ENCODE measurements at regions not wholly inside any gene's neighbourhood (a gene's known extent, or its start where the extent isn't known, plus 50 kb on each side); places are given as distances from the start of the nearest gene placed in this dataset.

GRCh38 chr11:56889986-56890385 is 98.7 kb upstream of the OR5AK2 start:
- Histone ChIP-seq H3K9ac (ENCODE audit: insufficient read length) (no peak overlapping the region), H3K4me3 (no peak overlapping the region), H3K36me3 (ENCODE audit: insufficient read depth, low read length) (no peaks in the 10 kb centered on the region), H3K9me3 (ENCODE audit: low read depth, low read length) (no peaks in the 10 kb centered on the region), H3K27ac (no peak overlapping the region)
- no peak for DNase-seq (ENCODE audit: low read depth, low spot score)
- no peak for TF ChIP-seq FOXP2 (optimal IDR thresholded peaks at IDR 0.05; ENCODE audit: control extremely low read depth, extremely low read length, insufficient read depth)
- no peak for TF ChIP-seq POLR2AphosphoS5 (IDR thresholded peaks at IDR 0.05; ENCODE audit: borderline replicate concordance, low read depth, low read length)
- no peak for TF ChIP-seq EZH2 (IDR thresholded peaks at IDR 0.05)

GRCh38 chr11:56887940-56888339 is 100.8 kb upstream of the OR5AK2 start:
- no peak for DNase-seq (ENCODE audit: low read depth, low spot score)
- H3K27ac ChIP-seq: no peak overlapping the region
- H3K9ac ChIP-seq (ENCODE audit: insufficient read length): no peak overlapping the region
- H3K36me3 ChIP-seq (ENCODE audit: insufficient read depth, low read length): no peaks in the 10 kb centered on the region
- no peak overlapping the region for H3K4me3 ChIP-seq
- TF ChIP-seq EZH2 (IDR thresholded peaks at IDR 0.05): no peak
- TF ChIP-seq POLR2AphosphoS5 (IDR thresholded peaks at IDR 0.05; ENCODE audit: borderline replicate concordance, low read depth, low read length): no peak
- TF ChIP-seq FOXP2 (optimal IDR thresholded peaks at IDR 0.05; ENCODE audit: control extremely low read depth, extremely low read length, insufficient read depth): no peak
- no peaks in the 10 kb centered on the region for H3K9me3 ChIP-seq (ENCODE audit: low read depth, low read length)

DNA sequence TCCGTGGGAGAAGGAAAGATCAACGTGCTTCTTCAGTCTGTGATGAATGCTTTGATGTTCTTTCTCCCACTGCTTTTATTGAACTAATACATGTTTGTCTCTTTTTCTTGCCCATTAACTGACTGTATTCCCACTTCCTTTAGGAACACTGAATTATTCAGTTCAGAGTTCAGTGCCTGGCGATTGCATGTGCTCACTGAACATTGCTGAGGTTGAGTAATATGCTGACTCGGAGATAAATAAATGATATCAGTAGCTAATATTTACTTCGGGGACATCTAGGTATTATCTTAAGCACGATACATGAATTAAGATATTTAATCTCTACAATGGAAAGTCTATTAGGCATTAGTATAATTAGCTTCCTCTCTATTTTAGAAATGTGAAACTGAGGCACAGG is 102.3 kb upstream of the OR5AK2 start:
- no peak overlapping the region for H3K9ac ChIP-seq (ENCODE audit: insufficient read length)
- no peak overlapping the region for H3K27ac ChIP-seq
- no peak overlapping the region for H3K4me3 ChIP-seq
- H3K36me3 ChIP-seq (ENCODE audit: insufficient read depth, low read length): no peaks in the 10 kb centered on the region
- TF ChIP-seq POLR2AphosphoS5 (IDR thresholded peaks at IDR 0.05; ENCODE audit: borderline replicate concordance, low read depth, low read length) (no peak), EZH2 (IDR thresholded peaks at IDR 0.05) (no peak), FOXP2 (optimal IDR thresholded peaks at IDR 0.05; ENCODE audit: control extremely low read depth, extremely low read length, insufficient read depth) (no peak)
- no peak for DNase-seq (ENCODE audit: low read depth, low spot score)
- H3K9me3 ChIP-seq (ENCODE audit: low read depth, low read length): no peaks in the 10 kb centered on the region

GRCh38 chr11:56885854-56886253 is 102.9 kb upstream of the OR5AK2 start:
- Histone ChIP-seq H3K4me3 (no peak overlapping the region), H3K9me3 (ENCODE audit: low read depth, low read length) (no peaks in the 10 kb centered on the region), H3K9ac (ENCODE audit: insufficient read length) (no peak overlapping the region), H3K27ac (no peak overlapping the region), H3K36me3 (ENCODE audit: insufficient read depth, low read length) (no peaks in the 10 kb centered on the region)
- DNase-seq (ENCODE audit: low read depth, low spot score): no peak
- TF ChIP-seq FOXP2 (optimal IDR thresholded peaks at IDR 0.05; ENCODE audit: control extremely low read depth, extremely low read length, insufficient read depth) (no peak), EZH2 (IDR thresholded peaks at IDR 0.05) (no peak), POLR2AphosphoS5 (IDR thresholded peaks at IDR 0.05; ENCODE audit: borderline replicate concordance, low read depth, low read length) (no peak)

- no peaks in the 10 kb centered on the region for H3K9me3 ChIP-seq (ENCODE audit: low read depth, low read length)
- TF ChIP-seq FOXP2 (optimal IDR thresholded peaks at IDR 0.05; ENCODE audit: control extremely low read depth, extremely low read length, insufficient read depth) (no peak), POLR2AphosphoS5 (IDR thresholded peaks at IDR 0.05; ENCODE audit: borderline replicate concordance, low read depth, low read length) (no peak), EZH2 (IDR thresholded peaks at IDR 0.05) (no peak)
- H3K9ac ChIP-seq (ENCODE audit: insufficient read length): no peak overlapping the region
- no peaks in the 10 kb centered on the region for H3K36me3 ChIP-seq (ENCODE audit: insufficient read depth, low read length)
- no peak overlapping the region for H3K27ac ChIP-seq
- no peak overlapping the region for H3K4me3 ChIP-seq
- no peak for DNase-seq (ENCODE audit: low read depth, low spot score)
Observed at GRCh38 chr11:56885177-56885576, 103.5 kb upstream of the OR5AK2 start.

DNA sequence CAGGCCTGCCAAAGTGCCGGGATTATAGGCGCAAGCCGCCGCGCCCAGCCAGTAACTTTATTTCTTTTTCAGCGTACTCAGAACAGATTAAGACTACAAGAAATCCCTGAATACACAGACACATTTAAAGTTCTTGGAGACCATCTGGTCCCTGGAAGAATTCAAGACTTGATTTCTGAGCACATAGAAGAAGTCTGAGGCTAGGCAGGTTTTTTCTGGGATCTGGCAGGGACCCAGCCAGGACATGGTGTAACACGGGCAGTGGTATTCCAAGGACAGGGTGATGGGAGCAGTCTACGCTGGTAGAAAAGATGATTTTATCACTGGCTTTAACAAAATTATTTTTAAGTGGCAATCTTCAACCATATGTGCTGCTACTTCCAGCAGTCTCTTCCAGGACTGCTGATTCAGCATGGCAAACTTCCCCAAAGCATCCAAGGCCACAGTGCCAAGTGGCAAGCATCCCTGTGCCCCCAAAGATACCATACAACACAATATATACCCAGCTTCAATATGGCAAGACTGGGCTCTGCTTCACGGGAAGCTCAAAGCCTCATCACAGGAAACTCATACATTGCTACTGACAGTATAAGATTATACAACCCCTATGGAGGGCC is 105.2 kb upstream of the OR5AK2 start:
- no peak for TF ChIP-seq EZH2 (IDR thresholded peaks at IDR 0.05)
- no peak for TF ChIP-seq FOXP2 (optimal IDR thresholded peaks at IDR 0.05; ENCODE audit: control extremely low read depth, extremely low read length, insufficient read depth)
- no peak for TF ChIP-seq POLR2AphosphoS5 (IDR thresholded peaks at IDR 0.05; ENCODE audit: borderline replicate concordance, low read depth, low read length)
- Histone ChIP-seq H3K27ac (no peak overlapping the region), H3K4me3 (no peak overlapping the region), H3K9me3 (ENCODE audit: low read depth, low read length) (no peaks in the 10 kb centered on the region), H3K36me3 (ENCODE audit: insufficient read depth, low read length) (no peaks in the 10 kb centered on the region), H3K9ac (ENCODE audit: insufficient read length) (no peak overlapping the region)
- no peak for DNase-seq (ENCODE audit: low read depth, low spot score)

DNA sequence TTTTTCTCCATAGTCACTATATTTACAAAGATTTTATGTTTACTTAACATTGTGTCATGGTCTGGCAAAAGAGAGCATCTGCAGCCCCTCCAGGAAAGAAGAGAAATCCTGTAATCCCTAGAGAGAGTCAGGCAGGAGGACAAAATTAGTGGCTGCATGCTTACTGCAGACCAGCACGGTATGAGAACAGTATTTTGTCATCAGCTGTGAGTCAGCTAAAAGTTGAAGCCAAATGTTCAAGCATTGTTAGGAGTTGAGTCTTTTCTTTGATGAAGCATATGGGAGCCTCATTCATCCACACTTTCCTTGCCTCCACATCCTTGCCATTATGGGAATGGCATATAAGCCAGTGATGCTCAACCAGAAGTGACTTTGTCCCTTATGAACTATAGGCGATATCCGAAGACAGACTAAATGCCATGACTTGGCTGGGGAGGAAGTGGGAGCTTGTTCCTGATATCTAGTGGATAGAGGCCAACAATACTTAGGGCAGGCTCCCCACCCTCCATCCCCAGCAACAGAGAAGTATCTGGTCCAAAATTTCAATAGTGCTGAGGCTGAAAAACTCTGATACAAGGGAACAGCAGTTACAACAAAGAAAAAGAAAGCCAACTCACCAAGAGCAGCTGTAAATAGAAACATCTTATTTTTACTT is 112.0 kb upstream of the OR5AK2 start:
- no peak overlapping the region for H3K27ac ChIP-seq
- H3K9ac ChIP-seq (ENCODE audit: insufficient read length): no peak overlapping the region
- TF ChIP-seq FOXP2 (optimal IDR thresholded peaks at IDR 0.05; ENCODE audit: control extremely low read depth, extremely low read length, insufficient read depth): no peak
- TF ChIP-seq POLR2AphosphoS5 (IDR thresholded peaks at IDR 0.05; ENCODE audit: borderline replicate concordance, low read depth, low read length): no peak
- TF ChIP-seq EZH2 (IDR thresholded peaks at IDR 0.05): no peak
- H3K9me3 ChIP-seq (ENCODE audit: low read depth, low read length): no peaks in the 10 kb centered on the region
- no peaks in the 10 kb centered on the region for H3K36me3 ChIP-seq (ENCODE audit: insufficient read depth, low read length)
- H3K4me3 ChIP-seq: no peak overlapping the region
- DNase-seq (ENCODE audit: low read depth, low spot score): no peak

- no peak overlapping the region for H3K27ac ChIP-seq
- H3K9me3 ChIP-seq (ENCODE audit: low read depth, low read length): no peaks in the 10 kb centered on the region
- no peaks in the 10 kb centered on the region for H3K36me3 ChIP-seq (ENCODE audit: insufficient read depth, low read length)
- TF ChIP-seq EZH2 (IDR thresholded peaks at IDR 0.05) (no peak), POLR2AphosphoS5 (IDR thresholded peaks at IDR 0.05; ENCODE audit: borderline replicate concordance, low read depth, low read length) (no peak), FOXP2 (optimal IDR thresholded peaks at IDR 0.05; ENCODE audit: control extremely low read depth, extremely low read length, insufficient read depth) (no peak)
- no peak overlapping the region for H3K4me3 ChIP-seq
- no peak overlapping the region for H3K9ac ChIP-seq (ENCODE audit: insufficient read length)
- no peak for DNase-seq (ENCODE audit: low read depth, low spot score)
Observed at GRCh38 chr11:56855217-56855616, 106.7 kb upstream of the OR9G4 start.

Data from SK-N-MC (cell line).